K562 (cell line): ENCODE measurements at regions not wholly inside any gene's neighbourhood (a gene's known extent, or its start where the extent isn't known, plus 50 kb on each side); places are given as distances from the start of the nearest gene placed in this dataset.
A peak's percentile ranks its signal among the peaks of the same experiment; 100 is the strongest.

ENCODE experiments used
- ATAC-seq: fragments of 200-7000 bp; cut with Tn5 transposase; 3 replicates; pipeline ENCODE4 v1.9.1; 2020; ENCODE audit warnings: moderate library complexity
- BruUV-seq: library from RNA; stranded (reverse); fragments of 400-500 nt; replicated peaks from 2 replicates; lab custom pipeline; 2021; lab: Mats Ljungman, UMichigan
- CTCF ChIA-PET: fragments of 300-600 bp; formaldehyde crosslinking; extraction: SDS; loops from one replicate; lab custom pipeline; 2021; ENCODE audit warnings: low intra/inter-chr PET ratio; lab: Yijun Ruan, JAX
- POLR2A ChIA-PET: fragments of 300-600, 350-650 bp; sonication (Branson Sonifier 250); formaldehyde crosslinking; extraction: SDS; loops from one replicate; lab custom pipeline; 2021; ENCODE audit warnings: antibody characterized with exemption, inconsistent platforms; lab: Yijun Ruan, JAX
- DNase-seq, 4 experiments: peaks; one replicate each; pipeline versions ENCODE4 v3.0.0 to v3.0.0-alpha.2; 2011 to 2018; ENCODE audit warnings: low spot score in 3 of 4, mixed read lengths in 3 of 4; ENCODE audit errors: extremely low read depth in 1 of 4
- FAIRE-seq: peaks from 2 replicates; lab custom pipeline; 2011; peaks lifted over from hg19 to GRCh38; lab: Jason Lieb, UNC
- H2AFZ ChIP-seq: 2 replicates; pipeline ENCODE4 v1.6.0; 2011; ENCODE audit warnings: low read depth, low read length, control low read depth, inconsistent platforms
- H3K27ac ChIP-seq: fragments of 200-600 bp; 3 replicates; pipeline ENCODE4 v1.8.0; 2011; ENCODE audit warnings: low read depth, mild to moderate bottlenecking, control low read depth, inconsistent platforms, low read length, moderate library complexity, mixed read lengths; ENCODE audit errors: extremely low read depth
- H3K27me3 ChIP-seq, 2 experiments: fragments of 300-600 bp in 1 of 2; 2 replicates in 1 of 2; 3 replicates in 1 of 2; pipeline versions ENCODE4 v1.6.0 to v1.8.0; 2011; ENCODE audit warnings: inconsistent platforms in 2 of 2, low read length in 2 of 2, mild to moderate bottlenecking in 1 of 2, mixed read lengths in 1 of 2, moderate library complexity in 1 of 2; ENCODE audit not compliant: control insufficient read depth in 2 of 2, insufficient read depth in 2 of 2
- H3K36me3 ChIP-seq: fragments of 300-600 bp; 3 replicates; pipeline ENCODE4 v1.8.0; 2011; ENCODE audit warnings: mild to moderate bottlenecking, low read length, inconsistent platforms; ENCODE audit not compliant: control insufficient read depth, insufficient read depth
- H3K4me1 ChIP-seq, 2 experiments: fragments of 200-600 bp in 1 of 2; replicated peaks in 1 of 2; 2 replicates in 1 of 2; 3 replicates in 1 of 2; pipeline versions ENCODE4 v1.5.1 to v1.8.0; 2011; ENCODE audit warnings: inconsistent platforms in 2 of 2, low read length in 2 of 2, mild to moderate bottlenecking in 1 of 2, mixed read lengths in 1 of 2, moderate library complexity in 1 of 2; ENCODE audit not compliant: control insufficient read depth in 2 of 2, insufficient read depth in 2 of 2
- H3K4me2 ChIP-seq: 2 replicates; pipeline ENCODE4 v1.6.1; 2011; ENCODE audit warnings: low read length, control low read depth, inconsistent platforms, mixed read lengths; ENCODE audit not compliant: insufficient read depth
- H3K4me3 ChIP-seq: fragments of 200-600 bp; sonication (generic), shearing (Covaris generic); 2 replicates; pipeline ENCODE4 v1.5.1; 2016; ENCODE audit warnings: control low read depth, inconsistent platforms
- H3K79me2 ChIP-seq: fragments of 200-600 bp; 3 replicates; pipeline ENCODE4 v1.8.0; 2011; ENCODE audit warnings: low read length, inconsistent platforms; ENCODE audit not compliant: control insufficient read depth, insufficient read depth
- H3K9ac ChIP-seq, 2 experiments: 2 replicates each; pipeline versions ENCODE4 v1.6.0 to v1.6.1; 2011; ENCODE audit warnings: low read depth in 2 of 2, low read length in 2 of 2, control low read depth in 1 of 2, inconsistent platforms in 1 of 2, mild to moderate bottlenecking in 1 of 2, mixed read lengths in 1 of 2; ENCODE audit not compliant: insufficient read depth in 1 of 2
- H3K9me1 ChIP-seq: one replicate; pipeline ENCODE4 v1.6.0; 2011; ENCODE audit warnings: inconsistent platforms, mild to moderate bottlenecking, low read length, moderate library complexity; ENCODE audit not compliant: control insufficient read depth, insufficient read depth
- H3K9me3 ChIP-seq: replicated peaks from 2 replicates; pipeline ENCODE4 v1.5.1; 2011; ENCODE audit warnings: low read depth, low read length, inconsistent platforms; ENCODE audit not compliant: control insufficient read depth, insufficient read depth
- H4K20me1 ChIP-seq: replicated peaks from 2 replicates; pipeline ENCODE4 v1.6.1; 2011; ENCODE audit warnings: low read length, inconsistent platforms, mixed read lengths; ENCODE audit not compliant: control insufficient read depth, insufficient read depth
- CEBPG ChIP-seq, 3 experiments: fragments of 200-800 bp in 1 of 3; sonication (Bioruptor generic) in 1 of 3; sonication (generic) in 1 of 3; formaldehyde crosslinking in 1 of 3; IDR thresholded peaks in 2 of 3; conservative IDR thresholded peaks in 1 of 3; 2 replicates each; pipeline versions ENCODE4 v1.6.1 to v1.8.0; 2016 to 2022; ENCODE audit warnings: missing compliant biosample characterization in 2 of 3, missing genetic modification characterization in 2 of 3, mild to moderate bottlenecking in 1 of 3, missing genetic modification reagents in 1 of 3
- PHF8 ChIP-seq: fragments of 200-600 bp; sonication (generic); IDR thresholded peaks from 2 replicates; pipeline ENCODE4 v1.6.1; 2012; ENCODE audit warnings: mixed run types, mild to moderate bottlenecking, inconsistent platforms, low read length, moderate library complexity, borderline replicate concordance
- ZKSCAN3 ChIP-seq: fragments of 250-450 bp; sonication (Bioruptor Pico); IDR thresholded peaks from 2 replicates; pipeline ENCODE4 v1.4.0; 2020
- ZNF3 ChIP-seq: fragments of 250-450 bp; sonication (Bioruptor Pico); IDR thresholded peaks from 2 replicates; pipeline ENCODE4 v1.5.0; 2021; ENCODE audit warnings: mild to moderate bottlenecking, moderate library complexity
- ZNF77 ChIP-seq: fragments of 250-450 bp; sonication (Bioruptor Pico); IDR thresholded peaks from 2 replicates; pipeline ENCODE4 v1.5.0; 2020
- WGBS: fragments of 100-300 bp; shearing (Covaris generic); methylation state at CpG from one replicate; pipeline ENCODE4 v1.1.6; 2016; ENCODE audit warnings: low coverage, mixed read lengths; ENCODE audit not compliant: insufficient coverage; ENCODE audit errors: missing lambda C conversion rate; 5-methylcytosine and 5-hydroxymethylcytosine counted together
- in situ Hi-C: fragments of 300-500 bp; cut with MboI; formaldehyde crosslinking; loops from 4 replicates; pipeline ENCODE4 v1.15.0; 2018; ENCODE audit warnings: inconsistent platforms, mixed read lengths
- intact Hi-C: fragments of 100-400 bp; cut with micrococcal nuclease; formaldehyde crosslinking; loops from 2 replicates; pipeline ENCODE4 v1.14.2; 2022
- TF ChIP-seq, protein P1 (sequence below): fragments of 450-650 bp; formaldehyde crosslinking; IDR thresholded peaks from 2 replicates; pipeline ENCODE4 v1.4.0; 2020; ENCODE audit warnings: mild to moderate bottlenecking, moderate library complexity
- TF ChIP-seq, protein P2 (sequence below): fragments of 250-450 bp; sonication (Bioruptor Pico); IDR thresholded peaks from 2 replicates; pipeline ENCODE4 v1.4.0; 2020; ENCODE audit warnings: mild to moderate bottlenecking, moderate library complexity

DNA sequence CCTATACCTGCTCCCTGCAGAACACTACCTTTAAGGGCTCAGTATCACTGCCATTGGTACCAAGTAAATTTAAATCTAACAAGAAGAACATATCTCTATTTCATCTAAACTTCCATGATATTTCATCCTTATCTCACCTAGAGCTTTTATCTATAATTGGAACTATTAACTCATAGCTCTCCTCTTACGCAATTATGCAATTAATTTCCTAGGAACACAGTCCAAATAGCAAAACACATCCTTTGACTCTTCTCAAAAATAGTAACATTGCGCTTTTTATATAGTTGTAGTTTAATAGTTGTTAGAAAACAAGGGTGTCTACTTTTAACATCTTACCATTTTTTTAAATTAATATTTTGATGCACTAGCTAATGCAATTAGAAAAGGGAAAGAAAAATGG is 986.8 kb upstream of the SLC35B3 start:
- FAIRE-seq (no peak), ATAC-seq (no peak), DNase-seq (no peak)
- no peaks in the 10 kb centered on the region for H3K9me1 ChIP-seq
- H3K9ac ChIP-seq, result no peak overlapping the region
- H3K4me1 ChIP-seq, result no peaks in the 10 kb centered on the region
- 3% methylated on average over 2 of the region's 2 CpGs for WGBS
- TF ChIP-seq ZNF77 (CRISPR knock-in tag) (no peak), CEBPG (CRISPR knock-in tag; IDR thresholded peaks at IDR 0.05) (no peak), CEBPG (tag; conservative IDR thresholded peaks at IDR 0.05 in 1 of 2, IDR thresholded peaks at IDR 0.05 in 1 of 2) (peak in 1 of 2 experiments; percentile 40; a peak in 2 of 4 replicates)
- intact Hi-C loops, result no loop called here
- no peak overlapping the region for H3K4me3 ChIP-seq
- no peaks in the 10 kb centered on the region for H4K20me1 ChIP-seq
- in situ Hi-C loops, result no loop called here
- H2AFZ ChIP-seq, result no peak overlapping the region
- BruUV-seq, result no TSS peak
- H3K27me3 ChIP-seq, result no peaks in the 10 kb centered on the region
- no peaks in the 10 kb centered on the region for H3K79me2 ChIP-seq
- no peak overlapping the region for H3K4me2 ChIP-seq
- no peak overlapping the region for H3K27ac ChIP-seq
- no peaks in the 10 kb centered on the region for H3K9me3 ChIP-seq
- ChIA-PET POLR2A (no interaction called here), CTCF (no interaction called here)
- no peaks in the 10 kb centered on the region for H3K36me3 ChIP-seq

DNA sequence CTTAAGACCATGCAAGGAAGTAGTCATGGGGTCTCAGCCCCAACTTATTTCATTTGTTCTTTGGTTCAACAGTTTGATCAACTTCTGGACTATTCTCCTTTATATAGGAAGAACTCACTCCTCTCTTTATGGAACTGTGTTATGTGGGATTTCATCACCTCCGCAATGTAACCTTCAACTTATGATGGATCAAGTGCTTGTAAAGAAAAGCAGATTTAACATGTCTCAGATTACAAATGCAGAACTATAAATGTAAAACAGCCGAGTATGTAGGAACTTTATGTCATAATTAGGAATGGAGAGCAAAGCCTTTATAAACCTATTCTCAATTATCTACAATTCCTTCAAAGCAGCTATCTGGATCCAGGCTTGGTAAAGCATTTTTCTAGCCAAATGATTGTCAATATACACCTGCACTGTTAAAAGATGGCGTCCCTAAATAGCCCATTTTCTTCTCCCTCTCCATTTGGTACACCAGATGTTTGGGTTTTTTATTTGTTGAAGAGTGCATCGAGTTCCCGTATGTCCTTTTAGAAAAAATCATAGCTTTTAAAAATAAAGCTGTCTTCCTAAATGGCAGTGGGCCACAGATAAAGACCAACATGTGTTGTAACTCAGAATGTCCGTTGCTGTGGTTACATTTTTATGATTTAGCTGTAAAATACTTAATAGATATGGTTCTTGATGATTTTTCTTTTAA is 985.1 kb upstream of the SLC35B3 start:
- H3K36me3 ChIP-seq, result no peaks in the 10 kb centered on the region
- no peaks in the 10 kb centered on the region for H3K79me2 ChIP-seq
- FAIRE-seq (no peak), ATAC-seq (no peak), DNase-seq (no peak)
- no peaks in the 10 kb centered on the region for H3K9me3 ChIP-seq
- H3K27me3 ChIP-seq, result no peaks in the 10 kb centered on the region
- no peaks in the 10 kb centered on the region for H3K4me1 ChIP-seq
- H3K4me3 ChIP-seq, result no peak overlapping the region
- H3K4me2 ChIP-seq, result no peak overlapping the region
- H4K20me1 ChIP-seq, result no peaks in the 10 kb centered on the region
- BruUV-seq, result no TSS peak
- in situ Hi-C loops (no loop called here), intact Hi-C loops (no loop called here)
- no peak overlapping the region for H3K27ac ChIP-seq
- H3K9me1 ChIP-seq, result no peaks in the 10 kb centered on the region
- H3K9ac ChIP-seq, result no peak overlapping the region
- WGBS, result 0% methylated on average over 6 of the region's 6 CpGs
- no peak overlapping the region for H2AFZ ChIP-seq
- POLR2A ChIA-PET, result no interaction called here
- CTCF ChIA-PET, result no interaction called here
- TF ChIP-seq PHF8 (no peak), ZKSCAN3 (CRISPR knock-in tag) (no peak), ZNF3 (CRISPR knock-in tag) (no peak)
- TF ChIP-seq, protein P1, sequence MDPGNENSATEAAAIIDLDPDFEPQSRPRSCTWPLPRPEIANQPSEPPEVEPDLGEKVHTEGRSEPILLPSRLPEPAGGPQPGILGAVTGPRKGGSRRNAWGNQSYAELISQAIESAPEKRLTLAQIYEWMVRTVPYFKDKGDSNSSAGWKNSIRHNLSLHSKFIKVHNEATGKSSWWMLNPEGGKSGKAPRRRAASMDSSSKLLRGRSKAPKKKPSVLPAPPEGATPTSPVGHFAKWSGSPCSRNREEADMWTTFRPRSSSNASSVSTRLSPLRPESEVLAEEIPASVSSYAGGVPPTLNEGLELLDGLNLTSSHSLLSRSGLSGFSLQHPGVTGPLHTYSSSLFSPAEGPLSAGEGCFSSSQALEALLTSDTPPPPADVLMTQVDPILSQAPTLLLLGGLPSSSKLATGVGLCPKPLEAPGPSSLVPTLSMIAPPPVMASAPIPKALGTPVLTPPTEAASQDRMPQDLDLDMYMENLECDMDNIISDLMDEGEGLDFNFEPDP (CRISPR knock-in tag), result no peak
- TF ChIP-seq, protein P2, sequence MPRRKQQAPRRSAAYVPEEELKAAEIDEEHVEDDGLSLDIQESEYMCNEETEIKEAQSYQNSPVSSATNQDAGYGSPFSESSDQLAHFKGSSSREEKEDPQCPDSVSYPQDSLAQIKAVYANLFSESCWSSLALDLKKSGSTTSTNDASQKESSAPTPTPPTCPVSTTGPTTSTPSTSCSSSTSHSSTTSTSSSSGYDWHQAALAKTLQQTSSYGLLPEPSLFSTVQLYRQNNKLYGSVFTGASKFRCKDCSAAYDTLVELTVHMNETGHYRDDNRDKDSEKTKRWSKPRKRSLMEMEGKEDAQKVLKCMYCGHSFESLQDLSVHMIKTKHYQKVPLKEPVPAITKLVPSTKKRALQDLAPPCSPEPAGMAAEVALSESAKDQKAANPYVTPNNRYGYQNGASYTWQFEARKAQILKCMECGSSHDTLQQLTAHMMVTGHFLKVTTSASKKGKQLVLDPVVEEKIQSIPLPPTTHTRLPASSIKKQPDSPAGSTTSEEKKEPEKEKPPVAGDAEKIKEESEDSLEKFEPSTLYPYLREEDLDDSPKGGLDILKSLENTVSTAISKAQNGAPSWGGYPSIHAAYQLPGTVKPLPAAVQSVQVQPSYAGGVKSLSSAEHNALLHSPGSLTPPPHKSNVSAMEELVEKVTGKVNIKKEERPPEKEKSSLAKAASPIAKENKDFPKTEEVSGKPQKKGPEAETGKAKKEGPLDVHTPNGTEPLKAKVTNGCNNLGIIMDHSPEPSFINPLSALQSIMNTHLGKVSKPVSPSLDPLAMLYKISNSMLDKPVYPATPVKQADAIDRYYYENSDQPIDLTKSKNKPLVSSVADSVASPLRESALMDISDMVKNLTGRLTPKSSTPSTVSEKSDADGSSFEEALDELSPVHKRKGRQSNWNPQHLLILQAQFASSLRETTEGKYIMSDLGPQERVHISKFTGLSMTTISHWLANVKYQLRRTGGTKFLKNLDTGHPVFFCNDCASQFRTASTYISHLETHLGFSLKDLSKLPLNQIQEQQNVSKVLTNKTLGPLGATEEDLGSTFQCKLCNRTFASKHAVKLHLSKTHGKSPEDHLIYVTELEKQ (CRISPR knock-in tag), result no peak
